ENCODE measurements at regions not wholly inside any gene's neighbourhood (a gene's known extent, or its start where the extent isn't known, plus 50 kb on each side); places are given as distances from the start of the nearest gene placed in this dataset.

GRCh38 chr5:16321284-16321683 is 141.7 kb upstream of the MARCHF11 start:
- Histone ChIP-seq H2AFZ (ENCODE audit: low read length) (no peak overlapping the region), H3K4me1 (ENCODE audit: low read length) (no peaks in the 10 kb centered on the region), H3K9me3 (ENCODE audit: low read length) (no peaks in the 10 kb centered on the region), H3K27me3 (ENCODE audit: low read length) (no peaks in the 10 kb centered on the region), H3K27ac (ENCODE audit: low read length) (no peak overlapping the region), H4K20me1 (ENCODE audit: insufficient read depth, low read depth, low read length) (no peaks in the 10 kb centered on the region), H3K9me2 (replicated peaks; ENCODE audit: insufficient read depth, low read length) (no peaks in the 10 kb centered on the region), H3K4me2 (ENCODE audit: low read depth, low read length, poor library complexity, severe bottlenecking) (no peak overlapping the region), H3K79me2 (ENCODE audit: low read length) (no peaks in the 10 kb centered on the region), H3K4me3 (ENCODE audit: low read length) (no peak overlapping the region), H3K36me3 (ENCODE audit: insufficient read depth, low read length) (no peaks in the 10 kb centered on the region), H3K9ac (ENCODE audit: low read length) (no peak overlapping the region)
- DNase-seq: no peak

- DNase-seq: no peak
- Histone ChIP-seq H3K4me1 (ENCODE audit: low read length) (no peaks in the 10 kb centered on the region), H3K4me3 (ENCODE audit: low read length) (no peak overlapping the region), H3K9me2 (replicated peaks; ENCODE audit: insufficient read depth, low read length) (no peaks in the 10 kb centered on the region), H4K20me1 (ENCODE audit: insufficient read depth, low read depth, low read length) (no peaks in the 10 kb centered on the region), H3K9me3 (ENCODE audit: low read length) (no peaks in the 10 kb centered on the region), H3K4me2 (ENCODE audit: low read depth, low read length, poor library complexity, severe bottlenecking) (no peak overlapping the region), H3K27ac (ENCODE audit: low read length) (no peak overlapping the region), H3K79me2 (ENCODE audit: low read length) (no peaks in the 10 kb centered on the region), H3K36me3 (ENCODE audit: insufficient read depth, low read length) (no peaks in the 10 kb centered on the region), H2AFZ (ENCODE audit: low read length) (no peak overlapping the region), H3K27me3 (ENCODE audit: low read length) (0 out of 2 replicates have a peak, but pooled peaks cover 3% of the 10 kb centered on the region), H3K9ac (ENCODE audit: low read length) (no peak overlapping the region)
Measured at GRCh38 chr5:16315501-16315900, 135.9 kb upstream of the MARCHF11 start.

GRCh38 chr5:16313761-16314160 is 134.2 kb upstream of the MARCHF11 start:
- H2AFZ ChIP-seq (ENCODE audit: low read length): no peak overlapping the region
- H3K27me3 ChIP-seq (ENCODE audit: low read length): 0 out of 2 replicates have a peak, but pooled peaks cover 3% of the 10 kb centered on the region
- DNase-seq: no peak
- no peak overlapping the region for H3K4me2 ChIP-seq (ENCODE audit: low read depth, low read length, poor library complexity, severe bottlenecking)
- H3K79me2 ChIP-seq (ENCODE audit: low read length): no peaks in the 10 kb centered on the region
- no peak overlapping the region for H3K4me3 ChIP-seq (ENCODE audit: low read length)
- H3K9me3 ChIP-seq (ENCODE audit: low read length): no peaks in the 10 kb centered on the region
- H3K9me2 ChIP-seq (replicated peaks; ENCODE audit: insufficient read depth, low read length): no peaks in the 10 kb centered on the region
- H3K9ac ChIP-seq (ENCODE audit: low read length): no peak overlapping the region
- H4K20me1 ChIP-seq (ENCODE audit: insufficient read depth, low read depth, low read length): no peaks in the 10 kb centered on the region
- no peaks in the 10 kb centered on the region for H3K4me1 ChIP-seq (ENCODE audit: low read length)
- H3K27ac ChIP-seq (ENCODE audit: low read length): no peak overlapping the region
- H3K36me3 ChIP-seq (ENCODE audit: insufficient read depth, low read length): no peaks in the 10 kb centered on the region

- 0 out of 2 replicates have a peak, but pooled peaks cover 3% of the 10 kb centered on the region for H3K27me3 ChIP-seq (ENCODE audit: low read length)
- no peaks in the 10 kb centered on the region for H3K36me3 ChIP-seq (ENCODE audit: insufficient read depth, low read length)
- DNase-seq: no peak
- H3K4me2 ChIP-seq (ENCODE audit: low read depth, low read length, poor library complexity, severe bottlenecking): no peak overlapping the region
- H3K79me2 ChIP-seq (ENCODE audit: low read length): no peaks in the 10 kb centered on the region
- no peaks in the 10 kb centered on the region for H3K9me3 ChIP-seq (ENCODE audit: low read length)
- H4K20me1 ChIP-seq (ENCODE audit: insufficient read depth, low read depth, low read length): no peaks in the 10 kb centered on the region
- H3K9me2 ChIP-seq (replicated peaks; ENCODE audit: insufficient read depth, low read length): no peaks in the 10 kb centered on the region
- H3K9ac ChIP-seq (ENCODE audit: low read length): no peak overlapping the region
- H2AFZ ChIP-seq (ENCODE audit: low read length): no peak overlapping the region
- no peak overlapping the region for H3K4me3 ChIP-seq (ENCODE audit: low read length)
- no peaks in the 10 kb centered on the region for H3K4me1 ChIP-seq (ENCODE audit: low read length)
- no peak overlapping the region for H3K27ac ChIP-seq (ENCODE audit: low read length)
Measured at GRCh38 chr5:16312785-16313184, 133.2 kb upstream of the MARCHF11 start.

GRCh38 chr5:16311666-16312065 is 132.1 kb upstream of the MARCHF11 start:
- no peaks in the 10 kb centered on the region for H3K4me1 ChIP-seq (ENCODE audit: low read length)
- 0 out of 2 replicates have a peak, but pooled peaks cover 3% of the 10 kb centered on the region for H3K27me3 ChIP-seq (ENCODE audit: low read length)
- H3K79me2 ChIP-seq (ENCODE audit: low read length): no peaks in the 10 kb centered on the region
- no peaks in the 10 kb centered on the region for H4K20me1 ChIP-seq (ENCODE audit: insufficient read depth, low read depth, low read length)
- no peak overlapping the region for H2AFZ ChIP-seq (ENCODE audit: low read length)
- H3K4me3 ChIP-seq (ENCODE audit: low read length): no peak overlapping the region
- H3K9ac ChIP-seq (ENCODE audit: low read length): no peak overlapping the region
- no peak overlapping the region for H3K27ac ChIP-seq (ENCODE audit: low read length)
- H3K36me3 ChIP-seq (ENCODE audit: insufficient read depth, low read length): no peaks in the 10 kb centered on the region
- no peaks in the 10 kb centered on the region for H3K9me2 ChIP-seq (replicated peaks; ENCODE audit: insufficient read depth, low read length)
- no peak overlapping the region for H3K4me2 ChIP-seq (ENCODE audit: low read depth, low read length, poor library complexity, severe bottlenecking)
- no peak for DNase-seq
- no peaks in the 10 kb centered on the region for H3K9me3 ChIP-seq (ENCODE audit: low read length)

- no peaks in the 10 kb centered on the region for H3K36me3 ChIP-seq (ENCODE audit: insufficient read depth, low read length)
- H3K9ac ChIP-seq (ENCODE audit: low read length): no peak overlapping the region
- no peak overlapping the region for H3K27ac ChIP-seq (ENCODE audit: low read length)
- H3K4me2 ChIP-seq (ENCODE audit: low read depth, low read length, poor library complexity, severe bottlenecking): no peak overlapping the region
- H4K20me1 ChIP-seq (ENCODE audit: insufficient read depth, low read depth, low read length): no peaks in the 10 kb centered on the region
- H3K79me2 ChIP-seq (ENCODE audit: low read length): no peaks in the 10 kb centered on the region
- H2AFZ ChIP-seq (ENCODE audit: low read length): no peak overlapping the region
- H3K9me3 ChIP-seq (ENCODE audit: low read length): no peaks in the 10 kb centered on the region
- H3K9me2 ChIP-seq (replicated peaks; ENCODE audit: insufficient read depth, low read length): no peaks in the 10 kb centered on the region
- H3K4me3 ChIP-seq (ENCODE audit: low read length): no peak overlapping the region
- DNase-seq: no peak
- no peaks in the 10 kb centered on the region for H3K27me3 ChIP-seq (ENCODE audit: low read length)
- no peaks in the 10 kb centered on the region for H3K4me1 ChIP-seq (ENCODE audit: low read length)
Measured at GRCh38 chr5:16306812-16307211, 127.2 kb upstream of the MARCHF11 start.

- Histone ChIP-seq H3K36me3 (ENCODE audit: insufficient read depth, low read length) (no peaks in the 10 kb centered on the region), H3K79me2 (ENCODE audit: low read length) (no peaks in the 10 kb centered on the region), H2AFZ (ENCODE audit: low read length) (no peak overlapping the region), H3K27ac (ENCODE audit: low read length) (no peak overlapping the region), H3K4me1 (ENCODE audit: low read length) (no peaks in the 10 kb centered on the region), H4K20me1 (ENCODE audit: insufficient read depth, low read depth, low read length) (no peaks in the 10 kb centered on the region), H3K9ac (ENCODE audit: low read length) (no peak overlapping the region), H3K9me3 (ENCODE audit: low read length) (no peaks in the 10 kb centered on the region), H3K9me2 (replicated peaks; ENCODE audit: insufficient read depth, low read length) (no peaks in the 10 kb centered on the region), H3K4me3 (ENCODE audit: low read length) (no peak overlapping the region), H3K27me3 (ENCODE audit: low read length) (no peaks in the 10 kb centered on the region), H3K4me2 (ENCODE audit: low read depth, low read length, poor library complexity, severe bottlenecking) (no peak overlapping the region)
- no peak for DNase-seq
Measured at GRCh38 chr5:16304846-16305245, 125.3 kb upstream of the MARCHF11 start.

- no peak for DNase-seq
- Histone ChIP-seq H3K9me2 (replicated peaks; ENCODE audit: insufficient read depth, low read length) (no peaks in the 10 kb centered on the region; the same call in 1 of the 2 replicates), H3K4me2 (ENCODE audit: low read depth, low read length, poor library complexity, severe bottlenecking) (no peak overlapping the region), H4K20me1 (ENCODE audit: insufficient read depth, low read depth, low read length) (no peaks in the 10 kb centered on the region), H3K4me1 (ENCODE audit: low read length) (no peaks in the 10 kb centered on the region), H3K4me3 (ENCODE audit: low read length) (no peak overlapping the region), H3K9ac (ENCODE audit: low read length) (no peak overlapping the region), H3K36me3 (ENCODE audit: insufficient read depth, low read length) (no peaks in the 10 kb centered on the region), H3K27me3 (ENCODE audit: low read length) (no peaks in the 10 kb centered on the region), H2AFZ (ENCODE audit: low read length) (no peak overlapping the region), H3K79me2 (ENCODE audit: low read length) (no peaks in the 10 kb centered on the region), H3K9me3 (ENCODE audit: low read length) (peaks cover 3% of the 10 kb centered on the region), H3K27ac (ENCODE audit: low read length) (no peak overlapping the region)
Measured at GRCh38 chr5:16296946-16297345, 117.4 kb upstream of the MARCHF11 start.

- H3K4me3 ChIP-seq (ENCODE audit: low read length): no peak overlapping the region
- no peak for DNase-seq
- H3K27me3 ChIP-seq (ENCODE audit: low read length): no peaks in the 10 kb centered on the region
- H3K4me1 ChIP-seq (ENCODE audit: low read length): no peaks in the 10 kb centered on the region
- H3K9me3 ChIP-seq (ENCODE audit: low read length): peaks cover 1% of the 10 kb centered on the region
- H3K9ac ChIP-seq (ENCODE audit: low read length): no peak overlapping the region
- no peak overlapping the region for H3K27ac ChIP-seq (ENCODE audit: low read length)
- H4K20me1 ChIP-seq (ENCODE audit: insufficient read depth, low read depth, low read length): no peaks in the 10 kb centered on the region
- no peak overlapping the region for H3K4me2 ChIP-seq (ENCODE audit: low read depth, low read length, poor library complexity, severe bottlenecking)
- H3K36me3 ChIP-seq (ENCODE audit: insufficient read depth, low read length): no peaks in the 10 kb centered on the region
- H2AFZ ChIP-seq (ENCODE audit: low read length): no peak overlapping the region
- no peaks in the 10 kb centered on the region; the same call in 1 of the 2 replicates for H3K9me2 ChIP-seq (replicated peaks; ENCODE audit: insufficient read depth, low read length)
- H3K79me2 ChIP-seq (ENCODE audit: low read length): no peaks in the 10 kb centered on the region
Measured at GRCh38 chr5:16291894-16292293, 112.3 kb upstream of the MARCHF11 start.

All from Karpas-422 (cell line).